ENCODE measurements at regions not wholly inside any gene's neighbourhood (a gene's known extent, or its start where the extent isn't known, plus 50 kb on each side); places are given as distances from the start of the nearest gene placed in this dataset.

GRCh38 chr2:150630587-150631235 lies 143.2 kb upstream of the RND3 start (continued):
- TF ChIP-seq, protein P1, sequence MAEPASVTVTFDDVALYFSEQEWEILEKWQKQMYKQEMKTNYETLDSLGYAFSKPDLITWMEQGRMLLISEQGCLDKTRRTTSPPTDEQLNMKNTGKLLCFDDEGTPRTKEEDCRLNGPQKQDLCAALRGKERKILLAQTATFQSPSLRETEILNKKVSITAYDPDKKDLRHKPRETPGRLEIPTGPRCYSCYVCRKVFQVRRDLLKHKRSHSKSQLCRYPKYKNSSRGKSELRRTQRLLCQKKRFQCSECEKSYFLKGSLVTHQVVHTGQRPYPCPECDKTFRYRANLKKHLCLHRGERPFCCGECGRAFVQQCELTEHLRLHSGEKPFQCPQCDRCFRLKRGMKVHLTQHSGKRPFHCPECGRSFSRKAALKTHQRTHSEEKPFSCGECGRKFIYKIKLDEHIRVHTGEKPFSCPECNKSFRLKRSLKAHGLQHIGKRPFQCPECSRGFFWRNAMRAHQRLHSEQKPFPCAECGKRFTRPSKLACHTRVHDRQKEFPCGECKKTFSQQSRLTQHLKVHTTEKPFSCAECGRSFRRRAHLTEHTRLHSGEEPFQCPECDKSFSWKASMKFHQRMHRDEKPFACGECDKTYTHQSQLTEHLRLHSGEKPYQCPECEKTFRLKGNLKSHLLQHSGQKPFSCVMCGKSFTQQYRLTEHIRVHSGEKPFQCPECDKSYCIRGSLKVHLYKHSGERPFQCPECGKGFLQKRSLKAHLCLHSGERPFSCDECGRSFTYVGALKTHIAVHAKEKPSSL (CRISPR knock-in tag; conservative IDR thresholded peaks at IDR 0.05), result no peak

GRCh38 chr2:150627526-150627925 lies 140.1 kb upstream of the RND3 start:
- Mint-ChIP-seq H3K27ac (no peak overlapping the region), H3K36me3 (peaks cover 11% of the 10 kb centered on the region), H3K4me1 (peaks cover 3% of the 10 kb centered on the region), H3K27me3 (ENCODE audit: low read depth) (peaks cover 6% of the 10 kb centered on the region; the same call in 1 of the 2 replicates), H3K4me3 (no peak overlapping the region), H3K9me3 (peaks cover 47% of the 10 kb centered on the region)
- no peak for ATAC-seq
- ChIA-PET CTCF (interaction anchor here (0.6 kb wide), 1 partner anchor 1001 kb away, joined by 3 read pairs; no protein-coding TSS in a partner anchor), POLR2A (no interaction called here)
- no peak for TF ChIP-seq ESRRA (CRISPR knock-in tag; IDR thresholded peaks at IDR 0.05; ENCODE audit: borderline replicate concordance)
- no peak for TF ChIP-seq ATF6 (CRISPR knock-in tag; IDR thresholded peaks at IDR 0.05)
- TF ChIP-seq SP1 (CRISPR knock-in tag; conservative IDR thresholded peaks at IDR 0.05), result no peak
- TF ChIP-seq, protein P2, sequence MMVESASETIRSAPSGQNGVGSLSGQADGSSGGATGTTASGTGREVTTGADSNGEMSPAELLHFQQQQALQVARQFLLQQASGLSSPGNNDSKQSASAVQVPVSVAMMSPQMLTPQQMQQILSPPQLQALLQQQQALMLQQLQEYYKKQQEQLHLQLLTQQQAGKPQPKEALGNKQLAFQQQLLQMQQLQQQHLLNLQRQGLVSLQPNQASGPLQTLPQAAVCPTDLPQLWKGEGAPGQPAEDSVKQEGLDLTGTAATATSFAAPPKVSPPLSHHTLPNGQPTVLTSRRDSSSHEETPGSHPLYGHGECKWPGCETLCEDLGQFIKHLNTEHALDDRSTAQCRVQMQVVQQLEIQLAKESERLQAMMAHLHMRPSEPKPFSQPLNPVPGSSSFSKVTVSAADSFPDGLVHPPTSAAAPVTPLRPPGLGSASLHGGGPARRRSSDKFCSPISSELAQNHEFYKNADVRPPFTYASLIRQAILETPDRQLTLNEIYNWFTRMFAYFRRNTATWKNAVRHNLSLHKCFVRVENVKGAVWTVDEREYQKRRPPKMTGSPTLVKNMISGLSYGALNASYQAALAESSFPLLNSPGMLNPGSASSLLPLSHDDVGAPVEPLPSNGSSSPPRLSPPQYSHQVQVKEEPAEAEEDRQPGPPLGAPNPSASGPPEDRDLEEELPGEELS (CRISPR knock-in tag; IDR thresholded peaks at IDR 0.05), result no peak
- no peak for DNase-seq (ENCODE audit: low spot score)

DNA sequence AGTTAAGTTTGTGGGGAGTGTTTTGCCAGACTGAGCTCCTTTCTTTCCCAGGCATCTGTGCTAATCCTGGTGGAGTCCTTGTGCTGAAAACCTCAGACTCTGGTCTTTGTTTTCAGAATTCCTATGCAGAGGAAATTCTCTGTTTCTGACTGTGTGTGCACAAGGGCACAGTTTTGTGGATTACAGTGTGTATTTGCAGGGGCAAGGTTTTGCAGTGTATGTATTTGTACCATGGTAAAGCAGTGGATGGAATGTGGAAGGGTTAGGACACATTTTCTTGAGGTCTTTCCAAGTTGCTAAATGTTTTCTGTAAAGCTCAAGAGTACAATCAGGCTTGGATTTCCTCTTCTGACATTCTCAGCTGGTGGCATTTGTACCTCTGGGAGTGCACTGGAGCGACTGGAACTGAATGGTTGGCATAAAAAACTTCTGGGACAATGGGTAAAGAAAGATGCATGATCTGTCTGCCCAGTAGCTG lies 139.5 kb upstream of the RND3 start:
- ChIA-PET POLR2A (no interaction called here), CTCF (no interaction called here)
- peaks cover 11% of the 10 kb centered on the region for H3K36me3 Mint-ChIP-seq

More for the DNA sequence above, 139.5 kb upstream of the RND3 start:
- TF ChIP-seq, protein P3, sequence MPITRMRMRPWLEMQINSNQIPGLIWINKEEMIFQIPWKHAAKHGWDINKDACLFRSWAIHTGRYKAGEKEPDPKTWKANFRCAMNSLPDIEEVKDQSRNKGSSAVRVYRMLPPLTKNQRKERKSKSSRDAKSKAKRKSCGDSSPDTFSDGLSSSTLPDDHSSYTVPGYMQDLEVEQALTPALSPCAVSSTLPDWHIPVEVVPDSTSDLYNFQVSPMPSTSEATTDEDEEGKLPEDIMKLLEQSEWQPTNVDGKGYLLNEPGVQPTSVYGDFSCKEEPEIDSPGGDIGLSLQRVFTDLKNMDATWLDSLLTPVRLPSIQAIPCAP (CRISPR knock-in tag; IDR thresholded peaks at IDR 0.05), result no peak
- TF ChIP-seq ZNF532 (CRISPR knock-in tag; IDR thresholded peaks at IDR 0.05; ENCODE audit: borderline replicate concordance), result no peak
- TF ChIP-seq NR2C2 (CRISPR knock-in tag; IDR thresholded peaks at IDR 0.05), result no peak
- no peak for DNase-seq (ENCODE audit: low spot score)
- Mint-ChIP-seq H3K9me3 (peaks cover 43% of the 10 kb centered on the region), H3K27ac (no peak overlapping the region; the same call in 1 of the 2 replicates), H3K27me3 (ENCODE audit: low read depth) (peaks cover 6% of the 10 kb centered on the region; the same call in 1 of the 2 replicates), H3K4me3 (no peak overlapping the region), H3K4me1 (peaks cover 3% of the 10 kb centered on the region)
- ATAC-seq, result no peak

All from WTC11 (cell line).